Endothelial cell of hepatic sinusoid (primary cell): ENCODE measurements at regions not wholly inside any gene's neighbourhood (a gene's known extent, or its start where the extent isn't known, plus 50 kb on each side); places are given as distances from the start of the nearest gene placed in this dataset.
"Not testable (repeated sequence)": the region's sequence is repeated elsewhere in the genome, so short reads cannot be mapped to it uniquely, and the experiment has no call there.

Experiments used
- in situ Hi-C: cut with HindIII; loops from 2 replicates; pipeline ENCODE4 v1.10.0; 2017; ENCODE audit warnings: low sequenced_read_pairs

DNA sequence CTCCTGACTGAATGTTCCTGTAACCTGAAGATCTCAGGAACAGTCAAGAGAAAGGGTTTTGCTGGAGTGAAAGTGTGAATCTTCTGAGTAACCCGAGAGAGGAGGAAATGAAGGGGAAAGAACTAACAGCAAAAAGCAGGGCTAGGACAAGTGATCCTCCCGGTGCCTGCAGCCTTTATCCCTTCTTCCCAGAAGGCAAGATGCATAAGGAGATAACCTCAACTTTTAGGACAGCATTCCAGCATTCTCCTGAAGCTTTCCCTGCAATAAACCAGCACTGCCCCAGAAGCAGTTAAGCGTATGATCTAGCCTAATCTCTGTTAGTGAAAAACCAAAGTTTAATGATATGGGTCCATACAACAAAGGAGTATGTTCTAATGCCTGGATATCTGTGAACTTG is 298.8 kb downstream of the MEX3B start:
- in situ Hi-C loops = no loop called here

DNA sequence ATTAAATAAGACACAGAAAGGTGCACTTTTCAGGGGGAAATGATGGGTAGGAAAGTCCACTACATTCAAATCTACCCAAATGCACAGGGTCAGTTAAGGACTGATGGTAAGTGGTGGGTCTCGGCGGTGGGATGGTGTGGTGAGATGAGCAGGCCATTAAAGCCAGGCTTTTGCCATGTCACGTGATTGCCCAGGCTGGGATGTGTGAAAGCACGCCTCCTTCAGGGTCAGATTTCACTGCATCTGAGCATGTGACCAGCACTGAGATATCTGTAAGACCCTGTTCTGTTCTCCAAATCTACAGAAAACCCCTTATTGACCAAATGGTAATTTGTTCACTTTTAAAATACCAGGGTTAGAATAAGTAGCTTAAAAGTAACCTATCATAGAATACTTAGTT is 301.5 kb downstream of the MEX3B start:
- in situ Hi-C loops = no loop called here

DNA sequence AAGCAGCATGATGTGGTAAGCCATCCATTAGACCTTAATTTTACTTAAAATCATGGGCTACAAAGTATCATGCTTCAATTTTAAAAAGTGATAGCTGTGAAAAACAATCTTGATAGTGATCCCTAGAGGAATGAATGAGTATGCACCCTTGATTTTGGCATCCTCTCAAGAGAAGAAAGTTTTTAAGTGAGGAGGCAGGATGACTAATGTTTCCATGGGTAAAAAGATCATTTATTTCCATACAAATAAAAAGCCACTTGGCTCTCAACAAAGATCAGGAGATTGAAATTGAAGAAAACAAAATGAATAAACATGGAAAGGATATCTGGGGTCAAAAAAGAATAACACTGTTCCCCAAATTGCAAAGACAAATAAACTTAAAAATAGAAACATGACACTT is 305.4 kb downstream of the MEX3B start:
- in situ Hi-C loops = no loop called here

DNA sequence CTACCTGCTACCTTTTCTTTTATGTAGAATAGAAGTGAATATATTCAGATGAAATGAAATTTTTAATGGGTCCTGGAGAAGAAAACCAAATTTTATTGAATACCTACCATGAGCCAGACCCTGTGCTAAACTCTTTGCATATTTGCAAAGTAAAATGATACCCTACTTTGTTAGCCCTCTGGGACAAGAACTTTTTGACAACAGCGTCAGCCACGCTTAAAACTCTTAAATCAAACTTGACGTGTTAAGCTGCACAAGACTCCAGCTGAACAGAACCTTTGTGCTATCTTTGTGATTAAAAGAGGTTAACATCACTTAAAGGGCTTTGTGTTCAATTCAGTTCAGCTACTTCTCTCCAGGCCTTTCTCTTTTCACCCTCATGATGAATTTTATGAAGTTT is 316.5 kb downstream of the MEX3B start:
- in situ Hi-C loops = no loop called here

DNA sequence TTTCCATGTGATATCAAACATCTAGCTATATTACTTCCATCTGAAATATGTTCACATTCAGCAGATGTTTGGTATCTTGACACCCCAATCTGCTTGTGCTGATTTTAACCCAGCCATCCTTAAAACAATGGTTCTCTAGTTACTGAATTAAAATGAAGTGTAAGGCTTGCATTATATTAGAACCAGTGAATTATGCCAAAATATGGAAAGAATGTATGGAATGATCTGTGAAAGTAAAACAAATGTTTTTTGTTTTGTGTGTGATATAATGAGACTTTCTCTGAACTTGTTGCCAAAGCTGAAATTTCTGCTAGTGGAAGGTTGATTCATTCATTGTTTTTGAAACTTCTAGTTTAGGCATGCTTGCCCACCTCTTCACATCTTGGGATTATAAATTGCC is 317.1 kb downstream of the MEX3B start:
- in situ Hi-C loops = no loop called here

- in situ Hi-C loops = no loop called here
Observed at GRCh38 chr15:81725590-81725989, 320.2 kb downstream of the MEX3B start.

DNA sequence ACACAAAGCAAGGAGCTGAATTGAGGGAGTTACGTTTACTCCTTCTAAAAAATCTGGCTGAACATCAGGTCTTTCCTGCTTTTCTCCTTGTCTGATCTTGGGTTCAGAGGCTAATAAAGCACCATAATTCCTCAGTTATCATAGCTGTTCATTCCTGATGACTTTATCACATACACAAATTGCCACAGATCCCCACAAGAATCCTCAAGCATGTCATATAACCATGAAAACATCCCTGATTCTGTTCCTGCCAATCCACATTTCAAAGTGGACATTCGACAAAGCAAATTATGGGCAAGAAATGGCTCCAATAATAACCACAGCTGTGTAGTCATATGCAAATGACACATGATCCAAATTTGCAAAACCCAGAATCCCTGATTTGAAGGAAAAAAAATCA is 321.3 kb downstream of the MEX3B start:
- in situ Hi-C loops = no loop called here

DNA sequence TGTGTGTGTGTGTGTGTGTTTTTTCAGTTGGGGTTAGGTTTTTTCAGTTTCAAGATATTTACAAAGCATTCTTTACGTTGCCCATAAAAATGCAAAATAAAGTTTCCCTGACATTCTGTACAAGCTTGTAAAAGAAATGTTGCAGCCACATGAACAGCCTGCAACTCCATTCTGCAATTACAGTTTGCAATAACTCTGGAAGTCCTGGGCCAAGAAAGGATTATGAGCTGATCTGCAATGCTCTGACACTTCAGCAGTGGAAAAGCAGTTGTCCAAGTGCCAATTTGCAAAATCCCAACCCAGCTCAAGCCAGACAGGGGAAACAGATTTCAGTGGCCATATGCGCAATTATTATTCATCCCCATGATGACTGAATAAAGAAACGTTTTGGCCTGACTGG is 322.1 kb downstream of the MEX3B start:
- in situ Hi-C loops = no loop called here

GRCh38 chr15:81723113-81723651 is 322.6 kb downstream of the MEX3B start:
- in situ Hi-C loops = no loop called here

GRCh38 chr15:81716468-81716867 is 329.4 kb downstream of the MEX3B start:
- in situ Hi-C loops = not testable (repeated sequence)

DNA sequence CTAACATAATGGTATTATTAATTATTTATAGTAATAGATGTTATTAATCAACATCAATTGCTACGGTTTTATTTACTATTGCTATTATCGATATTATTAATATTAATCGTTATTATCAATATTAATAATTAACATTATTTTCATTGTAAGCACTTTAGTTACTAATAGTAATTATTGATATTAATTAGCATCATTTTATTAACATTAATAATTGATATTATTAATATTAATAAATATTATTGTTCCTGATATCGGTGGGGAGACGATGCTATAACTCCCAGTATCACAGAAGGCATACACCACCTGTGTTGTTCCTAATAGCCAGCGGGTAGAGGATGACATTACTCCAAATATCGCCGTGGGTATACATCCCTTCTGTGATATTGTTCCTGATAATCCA is 335.5 kb downstream of the MEX3B start:
- in situ Hi-C loops = no loop called here

DNA sequence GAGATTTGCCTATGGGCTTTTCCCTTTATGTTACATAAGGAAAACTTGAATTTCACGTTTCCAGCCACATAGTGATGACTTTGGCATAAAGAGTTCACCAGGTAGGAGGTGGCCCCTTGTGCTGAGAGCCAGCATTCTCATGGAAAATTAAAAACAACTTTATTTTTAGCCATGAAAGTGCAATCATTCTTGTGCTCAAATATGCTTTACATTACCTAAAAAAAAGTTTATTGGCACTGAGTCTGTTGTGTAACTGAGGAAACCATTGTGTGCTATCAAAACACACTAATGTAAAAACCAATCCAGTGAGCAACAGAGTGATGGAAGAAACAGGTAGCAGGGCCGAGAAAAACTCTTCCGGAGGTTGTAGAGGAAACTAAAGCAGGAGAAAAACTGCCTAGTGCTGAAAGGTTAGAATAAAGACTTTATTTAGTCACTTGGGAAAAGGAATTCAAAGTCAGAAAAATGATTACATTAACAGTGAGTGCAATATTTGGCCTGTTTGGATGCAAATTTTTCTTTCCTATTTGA is 332.9 kb upstream of the TMC3 start:
- in situ Hi-C loops = not testable (repeated sequence)

DNA sequence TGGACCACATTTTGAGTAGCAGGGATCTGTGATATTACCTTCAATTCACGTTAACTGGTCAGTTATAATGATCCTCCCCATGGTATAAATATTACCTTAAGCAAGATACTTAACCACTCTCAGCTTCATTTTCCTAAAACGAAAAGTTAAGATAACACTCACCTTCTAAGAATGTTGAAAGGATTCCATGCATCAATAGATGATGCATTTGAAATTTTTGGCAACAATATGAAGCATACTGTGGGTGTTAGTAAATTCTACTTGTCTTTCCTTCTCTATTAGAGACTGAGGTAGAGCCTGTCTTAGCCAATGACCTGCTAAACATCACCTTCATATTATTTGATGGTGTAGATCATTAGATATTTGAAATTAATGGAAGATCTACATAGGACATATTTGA is 331.7 kb upstream of the TMC3 start:
- in situ Hi-C loops = not testable (repeated sequence)

DNA sequence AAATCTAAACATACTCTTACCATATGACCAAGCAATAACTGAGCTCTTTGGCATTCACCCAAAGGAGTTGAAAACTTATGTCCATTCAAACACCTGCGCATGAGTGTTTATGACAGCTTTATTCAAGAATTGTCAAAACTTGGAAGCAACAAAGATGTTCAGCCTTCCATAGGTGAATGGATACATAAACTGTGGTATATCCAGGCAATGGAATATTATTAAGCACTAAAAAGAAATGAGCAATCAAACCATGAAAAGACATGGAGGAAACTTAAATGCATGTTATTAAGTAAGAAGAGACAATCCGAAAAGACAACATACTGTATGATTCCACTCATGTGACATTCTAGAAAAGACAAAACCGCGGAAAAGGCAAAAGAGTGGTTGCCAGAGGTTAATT is 312.0 kb upstream of the TMC3 start:
- in situ Hi-C loops = loop anchor here (5.0 kb wide), 1 partner anchor 101 kb away; no protein-coding TSS in a partner anchor

GRCh38 chr15:81685237-81685636 is 311.2 kb upstream of the TMC3 start:
- in situ Hi-C loops = loop anchor here (5.0 kb wide), 1 partner anchor 102 kb away; no protein-coding TSS in a partner anchor

GRCh38 chr15:81680829-81681228 is 306.8 kb upstream of the TMC3 start:
- in situ Hi-C loops = no loop called here

DNA sequence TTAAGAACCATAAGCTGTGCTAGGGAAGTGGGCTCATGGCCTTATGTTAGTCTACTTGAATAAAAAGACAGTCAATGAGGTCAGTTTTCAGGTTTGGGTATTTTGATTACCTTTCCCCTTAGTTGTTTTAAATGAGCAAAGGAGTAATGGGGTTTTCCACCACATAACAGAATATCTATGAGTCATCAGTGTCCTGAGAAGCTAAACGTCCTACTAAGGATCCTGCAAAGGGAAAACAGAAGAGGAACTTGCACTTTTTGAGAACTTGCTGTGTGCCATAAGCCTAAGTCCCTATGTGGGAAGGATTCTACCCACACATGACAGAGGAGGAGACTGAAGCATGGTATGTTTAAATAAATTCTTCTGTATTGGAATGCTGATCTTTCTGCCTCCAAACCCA is 292.8 kb upstream of the TMC3 start:
- in situ Hi-C loops = no loop called here

- in situ Hi-C loops = no loop called here
Observed at GRCh38 chr15:81660976-81661375, 287.0 kb upstream of the TMC3 start.

DNA sequence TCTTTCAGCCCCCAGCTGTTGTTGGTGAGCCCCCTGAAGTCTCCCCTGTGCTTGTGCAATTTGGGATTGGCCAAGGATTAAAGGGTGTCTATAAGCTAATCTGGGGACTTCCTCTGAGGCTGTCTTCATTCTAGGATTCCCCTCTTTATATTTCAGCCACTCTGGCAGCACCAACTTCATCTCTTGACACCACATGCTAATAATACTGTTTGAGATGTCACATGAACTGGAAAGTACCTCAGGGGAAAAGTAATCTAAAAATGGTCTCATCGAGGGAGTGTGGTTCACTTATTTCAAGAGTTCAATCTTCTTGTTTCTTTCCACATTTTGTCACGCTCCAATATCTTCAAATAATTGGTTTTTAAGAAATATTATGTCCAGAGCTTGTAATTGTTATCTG is 279.2 kb upstream of the TMC3 start:
- in situ Hi-C loops = no loop called here

DNA sequence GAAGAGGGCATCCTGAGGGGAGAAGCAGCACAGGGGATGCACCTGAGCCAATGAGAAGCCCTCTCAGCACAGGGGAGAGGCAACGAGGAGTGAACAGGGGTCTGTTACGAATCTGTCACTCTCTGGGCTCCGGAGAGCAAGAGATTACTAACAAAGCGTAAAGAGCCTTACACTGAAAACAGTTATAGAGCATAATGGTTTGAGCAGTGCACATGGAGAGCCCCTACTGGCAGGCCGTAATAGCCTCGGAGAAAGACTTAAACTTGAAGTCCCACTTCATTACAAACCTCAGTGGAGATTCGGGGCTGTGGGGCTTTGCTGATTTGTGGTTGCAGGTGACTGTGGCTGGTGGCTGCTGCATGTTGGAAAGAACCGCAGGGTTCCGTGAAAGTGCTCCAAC is 271.5 kb upstream of the TMC3 start:
- in situ Hi-C loops = no loop called here

GRCh38 chr15:81643771-81644170 is 269.8 kb upstream of the TMC3 start:
- in situ Hi-C loops = no loop called here

GRCh38 chr15:81642451-81642990 is 268.5 kb upstream of the TMC3 start:
- in situ Hi-C loops = no loop called here

DNA sequence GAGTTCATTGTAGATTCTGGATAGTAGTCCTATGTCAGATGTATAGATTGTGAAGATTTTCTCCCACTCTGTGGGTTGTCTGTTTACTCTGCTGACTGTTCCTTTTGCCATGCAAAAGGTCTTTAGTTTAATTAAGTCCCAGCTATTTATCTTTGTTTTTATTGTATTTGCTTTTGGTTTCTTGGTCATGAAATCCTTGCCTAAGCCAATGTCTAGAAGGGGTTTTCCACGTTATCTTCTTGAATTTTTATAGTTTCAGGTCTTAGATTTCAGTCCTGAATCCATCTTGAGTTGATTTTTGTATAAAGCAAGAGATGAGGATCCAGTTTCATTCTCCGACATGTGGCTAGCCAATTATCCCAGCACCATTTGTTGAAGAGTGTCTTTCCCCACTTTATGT is 262.1 kb upstream of the TMC3 start:
- in situ Hi-C loops = not testable (repeated sequence)
